CD8-positive, alpha-beta memory T cell (primary cell): ENCODE measurements at regions not wholly inside any gene's neighbourhood (a gene's known extent, or its start where the extent isn't known, plus 50 kb on each side); places are given as distances from the start of the nearest gene placed in this dataset.

ENCODE experiments used
- CTCF ChIA-PET: fragments of 350-600 bp; sonication (Branson Sonifier 250); formaldehyde crosslinking; loops from one replicate; lab custom pipeline; 2021; ENCODE audit warnings: antibody characterized with exemption; lab: Charles Lee
- POLR2A ChIA-PET: fragments of 350-600 bp; sonication (Branson Sonifier 250); formaldehyde crosslinking; loops from one replicate; lab custom pipeline; 2021; ENCODE audit warnings: antibody characterized with exemption; lab: Charles Lee
- DNase-seq, 5 donors: peaks; one replicate each; pipeline versions ENCODE4 v3.0.0 to v3.0.0-alpha.2; 2020 to 2022; ENCODE audit warnings: mixed read lengths in 1 of 5
- H3K27ac ChIP-seq: one replicate; pipeline ENCODE4 v1.7.0; 2013; ENCODE audit warnings: low read depth, mild to moderate bottlenecking, low read length, moderate library complexity
- H3K27me3 ChIP-seq: 2 replicates; pipeline ENCODE4 v1.7.0; 2013; ENCODE audit warnings: low read length, mild to moderate bottlenecking; ENCODE audit not compliant: insufficient read depth, poor library complexity, severe bottlenecking
- H3K36me3 ChIP-seq: 2 replicates; pipeline ENCODE4 v1.7.0; 2013; ENCODE audit warnings: mild to moderate bottlenecking, low read length, moderate library complexity; ENCODE audit not compliant: insufficient read depth
- H3K4me1 ChIP-seq: 2 replicates; pipeline ENCODE4 v1.7.0; 2013; ENCODE audit warnings: mild to moderate bottlenecking, low read length, moderate library complexity; ENCODE audit not compliant: insufficient read depth
- H3K4me3 ChIP-seq: 2 replicates; pipeline ENCODE4 v1.7.0; 2013; ENCODE audit warnings: mild to moderate bottlenecking, low read length
- H3K9me3 ChIP-seq: 2 replicates; pipeline ENCODE4 v1.7.0; 2013; ENCODE audit warnings: mild to moderate bottlenecking, low read length
- H3K27ac Mint-ChIP-seq, 8 donors: one replicate each; pipeline ENCODE4 v1.8.0; 2020 to 2021; ENCODE audit warnings: mixed read lengths in 8 of 8, mild to moderate bottlenecking in 6 of 8, inconsistent platforms in 3 of 8, moderate library complexity in 3 of 8
- H3K27me3 Mint-ChIP-seq, 2 donors: one replicate each; pipeline ENCODE4 v1.8.0; 2020 to 2021; ENCODE audit warnings: mixed read lengths in 2 of 2, mild to moderate bottlenecking in 1 of 2, moderate library complexity in 1 of 2
- H3K36me3 Mint-ChIP-seq, 3 donors: one replicate each; pipeline ENCODE4 v1.8.0; 2020 to 2021; ENCODE audit warnings: mixed read lengths in 3 of 3, inconsistent platforms in 1 of 3, mild to moderate bottlenecking in 1 of 3
- H3K4me1 Mint-ChIP-seq, 3 donors: one replicate each; pipeline ENCODE4 v1.8.0; 2020 to 2021; ENCODE audit warnings: mixed read lengths in 3 of 3, inconsistent platforms in 1 of 3, mild to moderate bottlenecking in 1 of 3
- H3K4me3 Mint-ChIP-seq, 7 donors: one replicate each; pipeline ENCODE4 v1.8.0; 2020 to 2021; ENCODE audit warnings: mixed read lengths in 7 of 7, mild to moderate bottlenecking in 6 of 7, moderate library complexity in 4 of 7, inconsistent platforms in 2 of 7
- H3K9me3 Mint-ChIP-seq, 5 donors: one replicate each; pipeline ENCODE4 v1.8.0; 2020 to 2022; ENCODE audit warnings: mixed read lengths in 5 of 5, mild to moderate bottlenecking in 3 of 5, moderate library complexity in 2 of 5, inconsistent platforms in 1 of 5

DNA sequence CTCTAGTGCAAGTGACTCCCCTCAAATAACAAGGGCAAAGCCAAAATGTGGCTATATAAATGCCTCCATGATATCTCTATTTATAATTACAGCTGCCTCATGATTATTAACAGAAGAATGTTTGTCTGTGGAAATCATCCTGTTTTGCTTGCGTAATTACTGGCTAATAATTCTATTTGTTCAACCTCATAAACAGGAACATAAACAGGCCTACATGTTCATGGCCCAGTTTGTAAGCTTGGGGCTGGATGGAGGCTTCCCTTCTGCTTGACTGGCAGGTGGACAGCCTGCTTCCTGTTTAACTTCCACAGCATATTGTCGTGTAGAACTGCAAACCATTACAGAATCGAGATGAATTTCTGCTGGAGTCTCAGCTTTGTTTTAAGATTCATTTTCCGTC, 766.0 kb upstream of the MAP3K7 start:
- H3K36me3 Mint-ChIP-seq: no peaks in the 10 kb centered on the region
- no peaks in the 10 kb centered on the region for H3K4me1 ChIP-seq
- H3K9me3 Mint-ChIP-seq: peaks cover 0 to 13% (median 0%) of the 10 kb centered on the region in 5 donors
- no peaks in the 10 kb centered on the region for H3K36me3 ChIP-seq
- no peaks in the 10 kb centered on the region for H3K9me3 ChIP-seq
- no peaks in the 10 kb centered on the region for H3K27me3 ChIP-seq
- DNase-seq: no peak
- no peak overlapping the region for H3K27ac ChIP-seq
- ChIA-PET POLR2A (no interaction called here), CTCF (no interaction called here)
- no peak overlapping the region for H3K4me3 ChIP-seq
- H3K27ac Mint-ChIP-seq: no peak overlapping the region
- H3K4me1 Mint-ChIP-seq: no peaks in the 10 kb centered on the region
- no peak overlapping the region for H3K4me3 Mint-ChIP-seq
- H3K27me3 Mint-ChIP-seq: no peaks in the 10 kb centered on the region

DNA sequence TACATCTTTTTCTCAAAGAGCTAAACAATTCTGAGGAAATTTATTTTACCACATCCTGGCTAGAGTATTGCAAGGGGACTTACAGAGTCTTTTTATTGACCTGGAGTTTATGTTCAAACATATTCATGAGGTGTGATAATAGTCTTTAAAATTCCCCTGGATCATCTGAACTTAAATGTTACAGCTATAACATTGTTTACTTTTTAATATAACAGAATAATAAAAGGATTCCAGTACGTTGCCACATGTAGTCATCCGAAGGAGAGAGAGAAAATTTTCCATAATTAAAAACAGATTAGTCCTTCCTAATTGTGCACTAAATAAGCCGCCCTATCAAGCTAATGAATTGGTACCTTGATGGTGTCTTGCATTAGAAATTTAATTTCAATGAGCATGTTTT, 765.4 kb upstream of the MAP3K7 start:
- no peaks in the 10 kb centered on the region for H3K36me3 Mint-ChIP-seq
- H3K27ac Mint-ChIP-seq: no peak overlapping the region
- H3K4me3 Mint-ChIP-seq: no peak overlapping the region
- Histone ChIP-seq H3K9me3 (no peaks in the 10 kb centered on the region), H3K36me3 (no peaks in the 10 kb centered on the region), H3K27ac (no peak overlapping the region), H3K4me1 (no peaks in the 10 kb centered on the region), H3K27me3 (no peaks in the 10 kb centered on the region), H3K4me3 (no peak overlapping the region)
- ChIA-PET POLR2A (no interaction called here), CTCF (no interaction called here)
- no peak for DNase-seq
- H3K27me3 Mint-ChIP-seq: no peaks in the 10 kb centered on the region
- no peaks in the 10 kb centered on the region for H3K4me1 Mint-ChIP-seq
- peaks cover 0 to 13% (median 3%) of the 10 kb centered on the region in 5 donors for H3K9me3 Mint-ChIP-seq

DNA sequence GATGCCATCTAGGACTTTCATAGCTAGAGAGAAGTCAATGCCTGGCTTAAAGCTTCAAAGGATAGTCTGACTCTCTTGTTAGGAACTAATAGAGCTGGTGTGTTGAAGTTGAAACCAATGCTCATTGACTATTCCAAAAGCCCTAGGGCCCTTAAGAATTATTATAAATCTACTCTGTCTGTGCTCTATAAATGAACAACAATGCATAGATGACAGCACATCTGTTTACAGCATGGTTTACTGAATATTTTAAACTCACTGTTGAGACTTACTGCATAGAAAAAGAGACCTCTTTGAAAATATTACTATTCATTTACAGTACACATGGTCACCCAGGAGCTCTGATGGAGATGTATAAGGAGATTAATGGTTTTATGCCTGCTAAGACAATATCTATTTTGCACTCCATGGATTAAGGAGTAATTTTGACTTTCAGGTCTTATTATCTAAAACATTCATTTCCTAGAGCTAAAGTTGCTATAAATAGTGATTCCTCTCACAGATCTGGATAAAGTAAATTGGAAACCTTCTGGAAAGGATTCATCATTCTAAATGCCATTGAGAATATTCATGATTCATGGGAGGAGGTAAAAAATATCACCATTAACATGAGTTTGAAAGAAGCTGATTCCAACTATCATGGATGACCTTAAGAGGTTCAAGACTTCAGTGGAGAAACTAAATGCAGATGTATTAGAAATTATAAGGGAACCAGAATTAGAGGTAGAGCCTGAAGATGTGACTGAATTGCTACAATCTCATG, 763.5 kb upstream of the MAP3K7 start:
- no peak overlapping the region for H3K27ac Mint-ChIP-seq
- Histone ChIP-seq H3K4me3 (no peak overlapping the region), H3K4me1 (no peaks in the 10 kb centered on the region), H3K9me3 (no peaks in the 10 kb centered on the region), H3K27ac (no peak overlapping the region), H3K27me3 (no peaks in the 10 kb centered on the region), H3K36me3 (no peaks in the 10 kb centered on the region)
- no peak overlapping the region for H3K4me3 Mint-ChIP-seq
- CTCF ChIA-PET: no interaction called here
- H3K36me3 Mint-ChIP-seq: no peaks in the 10 kb centered on the region
- POLR2A ChIA-PET: no interaction called here
- peaks cover 0 to 13% (median 4%) of the 10 kb centered on the region in 5 donors for H3K9me3 Mint-ChIP-seq
- DNase-seq: no peak
- H3K4me1 Mint-ChIP-seq: no peaks in the 10 kb centered on the region
- H3K27me3 Mint-ChIP-seq: no peaks in the 10 kb centered on the region

DNA sequence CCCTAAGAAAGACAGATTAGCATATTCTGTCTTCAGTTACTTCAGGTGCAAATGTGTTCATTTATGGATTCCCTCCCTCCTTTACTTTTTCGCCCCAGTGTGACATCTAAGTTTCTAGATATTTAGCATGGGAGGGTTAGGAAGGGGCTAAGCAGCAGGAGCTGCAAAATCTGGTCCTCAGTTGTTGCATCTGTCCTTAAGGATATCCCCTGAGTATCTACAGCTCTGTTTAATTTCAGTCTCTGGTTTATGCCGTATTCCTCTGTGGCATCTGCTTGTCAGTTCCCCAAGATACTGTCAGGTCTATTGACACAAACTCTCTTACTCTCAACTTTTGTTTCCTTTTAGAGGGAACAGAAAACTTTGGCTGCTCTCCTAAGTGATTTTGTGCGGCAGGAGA, 754.6 kb upstream of the MAP3K7 start:
- no peak for DNase-seq
- H3K9me3 ChIP-seq: no peaks in the 10 kb centered on the region
- H3K4me1 ChIP-seq: no peaks in the 10 kb centered on the region
- Mint-ChIP-seq H3K27me3 (no peaks in the 10 kb centered on the region), H3K36me3 (no peaks in the 10 kb centered on the region), H3K9me3 (peaks cover 0 to 11% (median 6%) of the 10 kb centered on the region in 5 donors), H3K4me3 (no peak overlapping the region), H3K4me1 (no peaks in the 10 kb centered on the region), H3K27ac (no peak overlapping the region)
- H3K27me3 ChIP-seq: no peaks in the 10 kb centered on the region
- no peaks in the 10 kb centered on the region for H3K36me3 ChIP-seq
- H3K27ac ChIP-seq: no peak overlapping the region
- H3K4me3 ChIP-seq: no peak overlapping the region
- CTCF ChIA-PET: no interaction called here
- POLR2A ChIA-PET: no interaction called here

DNA sequence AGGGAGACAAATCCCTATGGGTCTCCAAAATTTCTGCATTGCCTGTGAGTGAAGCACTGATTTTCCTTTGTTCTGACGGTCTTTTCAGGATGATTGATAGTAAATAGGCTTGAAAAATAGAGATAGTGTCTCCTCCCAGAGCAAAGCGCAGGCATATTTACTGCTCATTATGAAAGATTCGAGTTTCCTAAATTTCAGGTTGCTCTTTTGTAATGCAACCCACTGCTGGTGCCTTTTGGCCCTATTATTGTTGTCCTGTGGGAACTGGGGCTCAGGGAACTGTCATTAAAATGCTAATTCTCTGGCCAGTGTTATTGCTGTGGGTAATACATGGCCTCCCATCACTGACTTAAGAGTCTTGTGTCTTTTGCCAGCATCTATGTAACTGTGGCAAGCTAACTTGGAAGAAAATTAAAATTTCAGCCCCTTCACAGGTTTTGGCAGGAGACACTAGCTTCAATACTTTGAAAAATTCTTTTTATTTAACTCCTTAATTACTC, 754.1 kb upstream of the MAP3K7 start:
- no peaks in the 10 kb centered on the region for H3K4me1 Mint-ChIP-seq
- no peak overlapping the region for H3K4me3 Mint-ChIP-seq
- peaks cover 0 to 11% (median 6%) of the 10 kb centered on the region in 5 donors for H3K9me3 Mint-ChIP-seq
- H3K27me3 ChIP-seq: no peaks in the 10 kb centered on the region
- no peak overlapping the region for H3K27ac Mint-ChIP-seq
- H3K9me3 ChIP-seq: no peaks in the 10 kb centered on the region
- DNase-seq: no peak
- ChIA-PET POLR2A (no interaction called here), CTCF (no interaction called here)
- H3K4me1 ChIP-seq: no peaks in the 10 kb centered on the region
- H3K36me3 ChIP-seq: no peaks in the 10 kb centered on the region
- H3K27me3 Mint-ChIP-seq: no peaks in the 10 kb centered on the region
- no peak overlapping the region for H3K27ac ChIP-seq
- no peaks in the 10 kb centered on the region for H3K36me3 Mint-ChIP-seq
- H3K4me3 ChIP-seq: no peak overlapping the region

DNA sequence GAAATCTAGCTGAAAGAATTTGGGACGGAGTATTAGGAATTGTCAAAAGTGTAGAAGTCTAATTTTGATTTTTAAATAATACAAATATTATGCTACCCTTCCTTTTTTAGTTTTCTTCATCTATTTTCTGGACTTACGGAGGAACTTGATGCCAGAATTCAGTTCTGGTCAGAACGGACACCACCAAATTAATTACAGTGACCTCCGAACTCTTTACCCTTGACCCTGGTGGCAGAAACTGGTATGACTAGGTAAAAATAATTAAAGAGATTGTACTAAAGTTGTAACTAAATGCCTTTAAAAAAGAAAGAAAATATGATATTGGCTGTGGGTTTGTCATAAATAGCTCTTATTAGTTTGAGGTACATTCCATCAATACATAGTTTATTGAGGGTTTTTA, 751.1 kb upstream of the MAP3K7 start:
- H3K9me3 ChIP-seq: no peaks in the 10 kb centered on the region
- H3K27me3 ChIP-seq: no peaks in the 10 kb centered on the region
- H3K4me3 Mint-ChIP-seq: no peak overlapping the region
- no peak for DNase-seq
- H3K36me3 ChIP-seq: no peaks in the 10 kb centered on the region
- no peaks in the 10 kb centered on the region for H3K4me1 ChIP-seq
- POLR2A ChIA-PET: no interaction called here
- CTCF ChIA-PET: no interaction called here
- H3K36me3 Mint-ChIP-seq: no peaks in the 10 kb centered on the region
- H3K9me3 Mint-ChIP-seq: peaks cover 1 to 13% (median 6%) of the 10 kb centered on the region in 5 donors
- H3K27ac Mint-ChIP-seq: no peak overlapping the region
- H3K4me1 Mint-ChIP-seq: no peaks in the 10 kb centered on the region
- H3K4me3 ChIP-seq: no peak overlapping the region
- H3K27me3 Mint-ChIP-seq: no peaks in the 10 kb centered on the region
- no peak overlapping the region for H3K27ac ChIP-seq

DNA sequence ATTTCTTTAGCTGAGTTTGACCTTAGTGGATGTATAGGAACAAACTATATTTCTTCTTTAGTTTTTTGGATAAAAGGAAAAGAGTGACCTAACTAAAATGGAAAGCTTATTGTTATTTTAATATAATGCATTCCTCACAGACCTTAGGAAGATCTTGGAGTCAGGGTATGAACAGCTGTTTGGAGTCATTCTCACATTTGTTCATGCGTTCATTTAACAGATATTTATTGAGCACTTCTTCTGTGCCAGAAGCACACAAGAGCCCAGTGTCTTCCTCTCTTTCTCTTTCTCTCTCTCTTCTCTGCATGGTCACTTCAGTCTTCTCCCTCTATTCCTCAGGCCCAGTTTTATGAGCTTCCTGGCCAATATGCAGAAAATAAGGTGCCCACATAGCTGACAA, 744.0 kb upstream of the MAP3K7 start:
- Histone ChIP-seq H3K4me1 (no peaks in the 10 kb centered on the region), H3K27ac (no peak overlapping the region), H3K4me3 (no peak overlapping the region), H3K9me3 (no peaks in the 10 kb centered on the region), H3K27me3 (no peaks in the 10 kb centered on the region), H3K36me3 (no peaks in the 10 kb centered on the region)
- no peak overlapping the region for H3K4me3 Mint-ChIP-seq
- H3K9me3 Mint-ChIP-seq: peaks cover 0 to 8% (median 5%) of the 10 kb centered on the region in 5 donors
- H3K36me3 Mint-ChIP-seq: no peaks in the 10 kb centered on the region
- H3K27me3 Mint-ChIP-seq: no peaks in the 10 kb centered on the region
- ChIA-PET CTCF (no interaction called here), POLR2A (no interaction called here)
- DNase-seq: no peak
- no peak overlapping the region for H3K27ac Mint-ChIP-seq
- H3K4me1 Mint-ChIP-seq: no peaks in the 10 kb centered on the region

DNA sequence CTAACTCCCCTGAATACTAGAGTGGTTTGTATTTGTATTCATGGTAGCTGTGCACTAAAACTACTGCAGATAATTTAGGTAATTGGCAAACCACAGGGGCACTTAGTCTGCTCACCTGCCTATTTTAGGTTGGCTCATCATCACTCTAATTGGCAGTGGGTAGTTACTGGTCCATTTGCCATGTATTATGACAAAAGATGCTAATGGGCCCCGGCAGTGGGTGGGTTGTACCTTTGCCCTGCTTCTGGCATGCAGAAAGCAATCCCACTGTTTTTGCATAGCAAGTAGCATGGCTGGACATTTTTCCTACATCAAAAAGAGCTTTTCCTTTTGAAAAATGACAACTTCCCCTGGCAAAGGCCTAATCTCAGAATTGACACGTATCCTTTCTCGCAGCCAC, 741.4 kb upstream of the MAP3K7 start:
- no peaks in the 10 kb centered on the region for H3K4me1 Mint-ChIP-seq
- Histone ChIP-seq H3K27ac (no peak overlapping the region), H3K36me3 (no peaks in the 10 kb centered on the region), H3K27me3 (no peaks in the 10 kb centered on the region), H3K4me1 (no peaks in the 10 kb centered on the region), H3K9me3 (no peaks in the 10 kb centered on the region), H3K4me3 (no peak overlapping the region)
- POLR2A ChIA-PET: no interaction called here
- H3K4me3 Mint-ChIP-seq: no peak overlapping the region
- peaks cover 0 to 7% (median 5%) of the 10 kb centered on the region in 5 donors for H3K9me3 Mint-ChIP-seq
- no peaks in the 10 kb centered on the region for H3K27me3 Mint-ChIP-seq
- H3K27ac Mint-ChIP-seq: no peak overlapping the region
- DNase-seq: no peak
- no peaks in the 10 kb centered on the region for H3K36me3 Mint-ChIP-seq
- CTCF ChIA-PET: no interaction called here
